Retina (tissue), 1 donor: ENCODE measurements at regions not wholly inside any gene's neighbourhood (a gene's known extent, or its start where the extent isn't known, plus 50 kb on each side); places are given as distances from the start of the nearest gene placed in this dataset.
"Not testable (repeated sequence)": the region's sequence is repeated elsewhere in the genome, so short reads cannot be mapped to it uniquely, and the experiment has no call there.

Experiments
- DNase-seq: peaks from one replicate; pipeline ENCODE4 v3.0.0-alpha.2; 2016

- DNase-seq, result no peak
Observed at GRCh38 chr3:82741346-82741745, 979.9 kb upstream of the GBE1 start.

GRCh38 chr3:82739390-82739789, 977.9 kb upstream of the GBE1 start:
- no peak for DNase-seq

- no peak for DNase-seq
Observed at GRCh38 chr3:82736696-82737277, 975.3 kb upstream of the GBE1 start.

GRCh38 chr3:82715091-82715856, 953.8 kb upstream of the GBE1 start:
- DNase-seq, result no peak

GRCh38 chr3:82707035-82707434, 945.6 kb upstream of the GBE1 start:
- DNase-seq, result no peak

- no peak for DNase-seq
Observed at GRCh38 chr3:82685761-82686160, 924.3 kb upstream of the GBE1 start.

- no peak for DNase-seq
Observed at GRCh38 chr3:82676356-82677026, 915.0 kb upstream of the GBE1 start.

- no peak for DNase-seq
Observed at GRCh38 chr3:82672966-82673365, 911.5 kb upstream of the GBE1 start.

GRCh38 chr3:82671466-82671865, 910.0 kb upstream of the GBE1 start:
- no peak for DNase-seq

- no peak for DNase-seq
Observed at GRCh38 chr3:82654708-82655107, 893.3 kb upstream of the GBE1 start.

GRCh38 chr3:82643948-82644347, 882.5 kb upstream of the GBE1 start:
- DNase-seq, result no peak

GRCh38 chr3:82641701-82642100, 880.3 kb upstream of the GBE1 start:
- no peak for DNase-seq

- DNase-seq, result no peak
Observed at GRCh38 chr3:82640254-82640653, 878.8 kb upstream of the GBE1 start.

GRCh38 chr3:82637574-82637973, 876.1 kb upstream of the GBE1 start:
- DNase-seq, result no peak

- no peak for DNase-seq
Observed at GRCh38 chr3:82636177-82636576, 874.7 kb upstream of the GBE1 start.

GRCh38 chr3:82633319-82633718, 871.9 kb upstream of the GBE1 start:
- DNase-seq, result no peak

GRCh38 chr3:82629937-82630336, 868.5 kb upstream of the GBE1 start:
- DNase-seq, result no peak

GRCh38 chr3:82628385-82629014, 867.1 kb upstream of the GBE1 start:
- DNase-seq, result no peak

GRCh38 chr3:82627733-82628132, 866.3 kb upstream of the GBE1 start:
- no peak for DNase-seq

GRCh38 chr3:82620744-82621143, 859.3 kb upstream of the GBE1 start:
- DNase-seq, result not testable (repeated sequence)

- no peak for DNase-seq
Observed at GRCh38 chr3:82618594-82618993, 857.1 kb upstream of the GBE1 start.

- DNase-seq, result no peak
Observed at GRCh38 chr3:82610236-82610635, 848.8 kb upstream of the GBE1 start.

GRCh38 chr3:82607391-82607790, 845.9 kb upstream of the GBE1 start:
- DNase-seq, result no peak

GRCh38 chr3:82596805-82597204, 835.4 kb upstream of the GBE1 start:
- DNase-seq, result no peak
